ENCODE measurements at regions not wholly inside any gene's neighbourhood (a gene's known extent, or its start where the extent isn't known, plus 50 kb on each side); places are given as distances from the start of the nearest gene placed in this dataset.
A peak's percentile ranks its signal among the peaks of the same experiment; 100 is the strongest.

GRCh38 chr3:64945171-64945729 is 257.4 kb upstream of the ADAMTS9 start:
- intact Hi-C loops (cut with DNase I), result loop anchor here in 1 of 4 donors (5.0 kb wide), 1 partner anchor 258 kb away; the partner anchor contains the start of gene ADAMTS9
- peak; percentile 28 to 56 (median 36) for DNase-seq
- peaks cover 16% of the 10 kb centered on the region for H3K4me1 ChIP-seq (ENCODE audit: insufficient read depth)

DNA sequence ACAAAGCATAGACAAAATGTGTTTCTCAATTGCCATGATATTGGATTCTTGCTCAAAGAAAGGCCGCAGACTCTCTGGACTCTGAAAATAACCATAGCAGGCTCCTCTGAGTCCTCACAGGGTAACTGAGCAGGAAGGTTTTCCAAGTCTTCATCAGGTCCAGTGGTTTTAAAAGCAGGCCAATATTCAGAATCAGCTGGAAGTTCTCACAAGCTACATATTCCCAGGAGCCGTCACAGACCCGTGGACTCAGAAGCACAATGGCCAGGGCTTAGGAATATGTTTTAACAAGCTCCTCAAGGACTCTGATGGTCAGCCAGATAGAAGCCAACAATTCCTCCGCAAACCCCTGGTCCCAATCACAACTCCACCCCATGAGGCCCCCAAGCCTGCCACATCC is 256.1 kb upstream of the ADAMTS9 start:
- H3K4me1 ChIP-seq (ENCODE audit: insufficient read depth), result peaks cover 17% of the 10 kb centered on the region
- no peak for DNase-seq
- no peaks in the 10 kb centered on the region for H3K9me3 ChIP-seq
- TF ChIP-seq, protein P1, sequence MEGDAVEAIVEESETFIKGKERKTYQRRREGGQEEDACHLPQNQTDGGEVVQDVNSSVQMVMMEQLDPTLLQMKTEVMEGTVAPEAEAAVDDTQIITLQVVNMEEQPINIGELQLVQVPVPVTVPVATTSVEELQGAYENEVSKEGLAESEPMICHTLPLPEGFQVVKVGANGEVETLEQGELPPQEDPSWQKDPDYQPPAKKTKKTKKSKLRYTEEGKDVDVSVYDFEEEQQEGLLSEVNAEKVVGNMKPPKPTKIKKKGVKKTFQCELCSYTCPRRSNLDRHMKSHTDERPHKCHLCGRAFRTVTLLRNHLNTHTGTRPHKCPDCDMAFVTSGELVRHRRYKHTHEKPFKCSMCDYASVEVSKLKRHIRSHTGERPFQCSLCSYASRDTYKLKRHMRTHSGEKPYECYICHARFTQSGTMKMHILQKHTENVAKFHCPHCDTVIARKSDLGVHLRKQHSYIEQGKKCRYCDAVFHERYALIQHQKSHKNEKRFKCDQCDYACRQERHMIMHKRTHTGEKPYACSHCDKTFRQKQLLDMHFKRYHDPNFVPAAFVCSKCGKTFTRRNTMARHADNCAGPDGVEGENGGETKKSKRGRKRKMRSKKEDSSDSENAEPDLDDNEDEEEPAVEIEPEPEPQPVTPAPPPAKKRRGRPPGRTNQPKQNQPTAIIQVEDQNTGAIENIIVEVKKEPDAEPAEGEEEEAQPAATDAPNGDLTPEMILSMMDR (IDR thresholded peaks at IDR 0.05), result no peak
- no peak for TF ChIP-seq EP300 (IDR thresholded peaks at IDR 0.05)
- no peak for TF ChIP-seq POLR2A (IDR thresholded peaks at IDR 0.05)
- intact Hi-C loops (cut with DNase I), result no loop called here
- H3K4me3 ChIP-seq, result no peak overlapping the region
- no peaks in the 10 kb centered on the region for H3K36me3 ChIP-seq
- no peaks in the 10 kb centered on the region for H3K27me3 ChIP-seq
- peak overlapping the region in 1 of 2 donors; percentile 6 for H3K27ac ChIP-seq
- 43 to 61% (median 60%) methylated on average over 4 of the region's 4 CpGs for WGBS, 3 donors

More at GRCh38 chr3:64945171-64945729, 257.4 kb upstream of the ADAMTS9 start:
- Histone ChIP-seq H3K27me3 (no peaks in the 10 kb centered on the region), H3K4me3 (no peak overlapping the region), H3K9me3 (no peaks in the 10 kb centered on the region), H3K36me3 (no peaks in the 10 kb centered on the region), H3K27ac (no peak overlapping the region)
- TF ChIP-seq, protein P1 (IDR thresholded peaks at IDR 0.05), result no peak
- TF ChIP-seq POLR2A (IDR thresholded peaks at IDR 0.05) (no peak), EP300 (IDR thresholded peaks at IDR 0.05) (no peak)
- WGBS, 3 donors, result 7 to 10% (median 8%) methylated on average over 6 of the region's 6 CpGs

- intact Hi-C loops (cut with DNase I), result no loop called here
- no peak overlapping the region for H3K4me3 ChIP-seq
- H3K4me1 ChIP-seq (ENCODE audit: insufficient read depth), result peaks cover 17% of the 10 kb centered on the region
- H3K27ac ChIP-seq, result no peak overlapping the region
- no peak for DNase-seq
- no peaks in the 10 kb centered on the region for H3K9me3 ChIP-seq
- no peaks in the 10 kb centered on the region for H3K27me3 ChIP-seq
- no peaks in the 10 kb centered on the region for H3K36me3 ChIP-seq
- 87 to 93% (median 90%) methylated on average over 10 of the region's 10 CpGs for WGBS, 3 donors
- TF ChIP-seq POLR2A (IDR thresholded peaks at IDR 0.05) (no peak), EP300 (IDR thresholded peaks at IDR 0.05) (no peak)
- TF ChIP-seq, protein P1 (IDR thresholded peaks at IDR 0.05), result no peak
Measured at GRCh38 chr3:64940596-64941348, 253.0 kb upstream of the ADAMTS9 start.

DNA sequence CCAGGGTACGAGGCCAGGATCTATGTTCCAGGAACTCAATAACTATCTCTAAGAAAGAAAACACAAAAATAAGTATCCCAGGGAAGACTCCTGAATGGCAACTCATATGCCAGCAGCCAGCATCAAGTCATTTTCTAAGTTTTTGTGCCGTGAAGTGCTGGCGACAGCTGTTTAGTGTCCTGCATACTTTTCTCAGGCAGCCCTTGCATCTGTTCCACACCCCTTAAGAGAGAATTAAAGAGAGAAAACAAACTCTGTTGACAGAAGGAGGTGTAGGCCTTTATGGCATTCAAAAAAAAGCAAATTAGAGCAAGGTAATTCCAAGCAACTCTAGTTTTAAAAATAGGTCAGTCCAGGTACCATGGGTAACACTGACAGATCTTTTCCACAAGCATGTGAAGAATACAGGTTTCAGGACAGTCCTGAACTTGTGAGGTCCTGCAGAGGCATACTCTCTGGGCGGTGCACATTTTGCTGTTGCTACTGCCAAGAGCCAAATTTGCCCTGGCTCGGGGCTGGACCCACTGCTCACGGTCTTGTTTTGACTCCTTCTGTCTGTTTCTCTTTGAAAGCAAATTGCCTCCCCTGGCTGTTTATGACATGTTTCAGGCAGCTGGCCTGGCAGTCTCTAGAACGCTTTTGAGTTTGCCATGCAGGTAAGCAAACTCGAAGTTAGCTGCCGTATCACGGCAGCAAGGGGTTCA is 252.1 kb upstream of the ADAMTS9 start:
- TF ChIP-seq, protein P1 (IDR thresholded peaks at IDR 0.05), result no peak
- no peak for TF ChIP-seq EP300 (IDR thresholded peaks at IDR 0.05)
- TF ChIP-seq POLR2A (IDR thresholded peaks at IDR 0.05), result no peak
- intact Hi-C loops (cut with DNase I), result no loop called here
- DNase-seq, result no peak
- Histone ChIP-seq H3K4me3 (no peak overlapping the region), H3K27me3 (no peaks in the 10 kb centered on the region), H3K9me3 (no peaks in the 10 kb centered on the region), H3K27ac (no peak overlapping the region), H3K4me1 (ENCODE audit: insufficient read depth) (peaks cover 12% of the 10 kb centered on the region), H3K36me3 (no peaks in the 10 kb centered on the region)
- 37 to 55% (median 38%) methylated on average over 10 of the region's 10 CpGs for WGBS, 3 donors

Data from ovary (tissue), 7 donors.